ENCODE measurements at regions not wholly inside any gene's neighbourhood (a gene's known extent, or its start where the extent isn't known, plus 50 kb on each side); places are given as distances from the start of the nearest gene placed in this dataset.

- Histone ChIP-seq H2AFZ (ENCODE audit: control insufficient read depth, low read depth, low read length) (no peak overlapping the region), H3K4me1 (ENCODE audit: control insufficient read depth, insufficient read depth, low read length) (no peaks in the 10 kb centered on the region), H3K9ac (ENCODE audit: control insufficient read depth, insufficient read depth, low read length) (no peak overlapping the region), H3K4me3 (no peak overlapping the region), H4K20me1 (ENCODE audit: control insufficient read depth, insufficient read depth) (no peaks in the 10 kb centered on the region), H3K9me3 (replicated peaks; ENCODE audit: control insufficient read depth, insufficient read depth, low read length) (no peaks in the 10 kb centered on the region), H3K4me2 (ENCODE audit: control insufficient read depth, insufficient read depth) (no peak overlapping the region), H3K27me3 (replicated peaks in 1 of 2; ENCODE audit: control insufficient read depth in 2 of 2, insufficient read depth in 2 of 2, low read length in 1 of 2) (peaks cover 0 to 3% of the 10 kb centered on the region in 2 experiments; a peak in 1 of 4 replicates), H3K27ac (ENCODE audit: control insufficient read depth, insufficient read depth) (no peak overlapping the region), H3K36me3 (ENCODE audit: control insufficient read depth in 2 of 2, insufficient read depth in 2 of 2, low read length in 1 of 2) (no peaks in the 10 kb centered on the region), H3K79me2 (ENCODE audit: control insufficient read depth, insufficient read depth, low read length) (no peaks in the 10 kb centered on the region)
- WGBS (ENCODE audit: insufficient coverage, insufficient replicate concordance, low lambda C conversion rate, missing lambda C conversion rate), result 84% methylated on average over 2 of the region's 2 CpGs
- ChIA-PET CTCF (no interaction called here), RAD21 (ENCODE audit: unreplicated experiment) (no interaction called here), SMC1A (ENCODE audit: uncharacterized antibody, unreplicated experiment) (no interaction called here), POLR2A (no interaction called here)
- intact Hi-C loops (cut with micrococcal nuclease; ENCODE audit: unreplicated experiment), result no loop called here
- TF ChIP-seq DPF2 (IDR thresholded peaks at IDR 0.05), result no peak
- TF ChIP-seq CHD1 (IDR thresholded peaks at IDR 0.05; ENCODE audit: low read depth, low read length), result no peak
- no peak for TF ChIP-seq ATF3 (IDR thresholded peaks at IDR 0.05; ENCODE audit: borderline replicate concordance, extremely low read depth, low read depth, low read length)
- TF ChIP-seq SUZ12 (IDR thresholded peaks at IDR 0.05; ENCODE audit: unreplicated experiment), result no peak
- TF ChIP-seq, protein P1, sequence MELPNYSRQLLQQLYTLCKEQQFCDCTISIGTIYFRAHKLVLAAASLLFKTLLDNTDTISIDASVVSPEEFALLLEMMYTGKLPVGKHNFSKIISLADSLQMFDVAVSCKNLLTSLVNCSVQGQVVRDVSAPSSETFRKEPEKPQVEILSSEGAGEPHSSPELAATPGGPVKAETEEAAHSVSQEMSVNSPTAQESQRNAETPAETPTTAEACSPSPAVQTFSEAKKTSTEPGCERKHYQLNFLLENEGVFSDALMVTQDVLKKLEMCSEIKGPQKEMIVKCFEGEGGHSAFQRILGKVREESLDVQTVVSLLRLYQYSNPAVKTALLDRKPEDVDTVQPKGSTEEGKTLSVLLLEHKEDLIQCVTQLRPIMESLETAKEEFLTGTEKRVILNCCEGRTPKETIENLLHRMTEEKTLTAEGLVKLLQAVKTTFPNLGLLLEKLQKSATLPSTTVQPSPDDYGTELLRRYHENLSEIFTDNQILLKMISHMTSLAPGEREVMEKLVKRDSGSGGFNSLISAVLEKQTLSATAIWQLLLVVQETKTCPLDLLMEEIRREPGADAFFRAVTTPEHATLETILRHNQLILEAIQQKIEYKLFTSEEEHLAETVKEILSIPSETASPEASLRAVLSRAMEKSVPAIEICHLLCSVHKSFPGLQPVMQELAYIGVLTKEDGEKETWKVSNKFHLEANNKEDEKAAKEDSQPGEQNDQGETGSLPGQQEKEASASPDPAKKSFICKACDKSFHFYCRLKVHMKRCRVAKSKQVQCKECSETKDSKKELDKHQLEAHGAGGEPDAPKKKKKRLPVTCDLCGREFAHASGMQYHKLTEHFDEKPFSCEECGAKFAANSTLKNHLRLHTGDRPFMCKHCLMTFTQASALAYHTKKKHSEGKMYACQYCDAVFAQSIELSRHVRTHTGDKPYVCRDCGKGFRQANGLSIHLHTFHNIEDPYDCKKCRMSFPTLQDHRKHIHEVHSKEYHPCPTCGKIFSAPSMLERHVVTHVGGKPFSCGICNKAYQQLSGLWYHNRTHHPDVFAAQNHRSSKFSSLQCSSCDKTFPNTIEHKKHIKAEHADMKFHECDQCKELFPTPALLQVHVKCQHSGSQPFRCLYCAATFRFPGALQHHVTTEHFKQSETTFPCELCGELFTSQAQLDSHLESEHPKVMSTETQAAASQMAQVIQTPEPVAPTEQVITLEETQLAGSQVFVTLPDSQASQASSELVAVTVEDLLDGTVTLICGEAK (IDR thresholded peaks at IDR 0.05; ENCODE audit: borderline replicate concordance), result no peak
- ATAC-seq, result no peak
- in situ Hi-C loops (cut with MboI), result no loop called here
- DNase-seq (ENCODE audit: low read depth, low spot score), result no peak
- FAIRE-seq, result no peak
- BruUV-seq (replicated peaks), result no TSS peak
Observed at GRCh38 chr4:26212528-26212927, 108.3 kb upstream of the RBPJ start.
